Heart left ventricle (tissue), 16 donors: ENCODE measurements at regions not wholly inside any gene's neighbourhood (a gene's known extent, or its start where the extent isn't known, plus 50 kb on each side); places are given as distances from the start of the nearest gene placed in this dataset.

ENCODE experiments used
- ATAC-seq, 4 donors: fragments of 200-7000 bp; cut with Tn5 transposase; one replicate each; pipeline ENCODE4 v1.9.1; 2020 to 2022; ENCODE audit warnings: moderate library complexity in 4 of 4, mild to moderate bottlenecking in 3 of 4, moderate number of reproducible peaks in 1 of 4
- DNase-seq, 5 donors: peaks; one replicate each; pipeline ENCODE4 v3.0.0-alpha.2; 2020
- H3K27ac ChIP-seq, 12 donors: fragments of 200-600 bp; sonication (generic) in 4 of 12; one replicate each; pipeline versions ENCODE4 v1.5.0 to v1.8.0; 2016 to 2022; ENCODE audit warnings: mild to moderate bottlenecking in 2 of 12
- H3K27me3 ChIP-seq, 9 donors: fragments of 200-600 bp; sonication (generic) in 2 of 9; one replicate each; pipeline versions ENCODE4 v1.5.1 to v1.8.0; 2016 to 2022; ENCODE audit warnings: mild to moderate bottlenecking in 3 of 9
- H3K36me3 ChIP-seq, 9 donors: fragments of 200-600 bp; sonication (generic) in 2 of 9; one replicate each; pipeline versions ENCODE4 v1.5.0 to v1.8.0; 2018 to 2022; ENCODE audit warnings: mild to moderate bottlenecking in 2 of 9
- H3K4me1 ChIP-seq, 12 donors: fragments of 200-600 bp; sonication (generic) in 4 of 12; one replicate each; pipeline versions ENCODE4 v1.5.0 to v1.8.0; 2016 to 2022; ENCODE audit warnings: mild to moderate bottlenecking in 3 of 12
- H3K4me3 ChIP-seq, 12 donors: fragments of 200-600 bp; sonication (generic) in 4 of 12; one replicate each; pipeline versions ENCODE4 v1.5.0 to v1.8.0; 2017 to 2022; ENCODE audit warnings: mild to moderate bottlenecking in 9 of 12, moderate library complexity in 4 of 12
- H3K9me3 ChIP-seq, 12 donors: fragments of 200-600 bp; sonication (generic) in 4 of 12; one replicate each; pipeline versions ENCODE4 v1.5.0 to v1.8.0; 2016 to 2022; ENCODE audit warnings: mild to moderate bottlenecking in 1 of 12
- POLR2A ChIP-seq, 2 donors: fragments of 450-650 bp; IDR thresholded peaks; one replicate each; pipeline ENCODE4 v1.6.1; 2017; ENCODE audit warnings: antibody characterized with exemption in 2 of 2, mild to moderate bottlenecking in 2 of 2, moderate library complexity in 2 of 2
- WGBS, 4 donors: extraction: QIAGEN DNeasy Blood & Tissue Kit in 2 of 4; methylation state at CpG; one replicate each; pipeline versions ENCODE4 v1.1.5 to v1.1.7; 2013 to 2018; 5-methylcytosine and 5-hydroxymethylcytosine counted together
- intact Hi-C, 10 donors: fragments of 100-400 bp; cut with DNase I; formaldehyde crosslinking; loops; one replicate each; pipeline versions ENCODE4 v1.11.1 to v1.14.2; 2022
- TF ChIP-seq, protein P1 (sequence below), 12 donors: fragments of 200-600 bp; sonication (generic) in 4 of 12; IDR thresholded peaks; one replicate each; pipeline versions ENCODE4 v1.5.0 to v1.8.0; 2018 to 2022; ENCODE audit warnings: antibody characterized with exemption in 12 of 12, mild to moderate bottlenecking in 5 of 12
- donor health status: ischemic (EF 13 %, LVEDD 7.1; RV severe dilation, severe dysfunction).
- donor health status: healthy with polysubstance abuse.
- donor health status: DM: no; HTN: yes; CAD: no.
- donor health status: DM: no; HTN: no; CAD: no.
- donor health status: ischemic (EF 25% LVEDD 6.9; RV normal size, moderate dysfunction).
- donor health status: ischemic (EF 25% LVEDD 5.7; RV mildly dilated, moderate dysfunction).
- donor health status: healthy.
- donor health status: DM: yes; HTN: yes; CAD: no.
- donor health status: ischemic (EF 35%, LVEDD 5.7; RV mildly dilated, moderate dysfunction).
- donor health status: nonischemic (EF 11% LVEDD 7.7; RV severe dilation, severe dysfunction).
- donor health status: DM: yes; HTN: yes; CAD: no.
- donor health status: PGD.
- donor health status: ischemic (EF 29% LVEDD 5.4; RV normal size, mild dysfunction).
- donor health status: nonischemic (EF 23%, LVEDD 6.1; RV moderate dilation, normal function).

DNA sequence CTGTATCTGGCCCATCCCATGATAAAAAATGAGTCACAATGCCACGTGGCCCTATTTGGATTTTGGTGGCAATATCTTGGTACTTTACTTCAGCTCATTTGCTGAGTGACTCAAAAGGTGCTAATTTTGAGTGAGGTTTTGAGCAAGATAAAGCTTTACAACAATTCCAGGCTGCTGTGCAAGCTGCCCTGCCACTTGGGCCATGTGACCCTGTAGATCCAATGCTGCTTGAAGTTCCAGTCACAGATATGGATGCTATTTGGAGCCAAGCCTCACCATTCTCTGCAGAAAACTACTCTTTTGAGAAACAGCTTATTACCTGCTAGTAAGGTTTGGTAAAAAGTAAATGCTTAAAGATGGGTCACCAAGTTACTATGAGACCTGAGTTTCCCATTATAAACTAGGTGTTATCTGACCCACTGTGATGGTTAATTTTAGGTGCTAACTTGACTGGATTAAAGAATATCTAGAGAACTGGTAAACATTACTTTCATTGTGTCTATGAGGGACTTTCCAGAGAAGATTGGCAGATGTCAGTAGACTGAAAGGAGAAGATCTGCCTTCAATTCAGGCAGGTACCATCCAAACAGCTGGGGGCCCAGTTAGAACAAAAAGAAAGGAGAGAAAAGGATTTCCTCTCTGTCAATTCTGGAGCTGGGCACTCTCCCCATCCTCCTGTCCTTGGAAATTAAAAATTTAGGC, 1083.9 kb downstream of the DIPK2A start:
- no peaks in the 10 kb centered on the region for H3K36me3 ChIP-seq
- TF ChIP-seq, protein P1, sequence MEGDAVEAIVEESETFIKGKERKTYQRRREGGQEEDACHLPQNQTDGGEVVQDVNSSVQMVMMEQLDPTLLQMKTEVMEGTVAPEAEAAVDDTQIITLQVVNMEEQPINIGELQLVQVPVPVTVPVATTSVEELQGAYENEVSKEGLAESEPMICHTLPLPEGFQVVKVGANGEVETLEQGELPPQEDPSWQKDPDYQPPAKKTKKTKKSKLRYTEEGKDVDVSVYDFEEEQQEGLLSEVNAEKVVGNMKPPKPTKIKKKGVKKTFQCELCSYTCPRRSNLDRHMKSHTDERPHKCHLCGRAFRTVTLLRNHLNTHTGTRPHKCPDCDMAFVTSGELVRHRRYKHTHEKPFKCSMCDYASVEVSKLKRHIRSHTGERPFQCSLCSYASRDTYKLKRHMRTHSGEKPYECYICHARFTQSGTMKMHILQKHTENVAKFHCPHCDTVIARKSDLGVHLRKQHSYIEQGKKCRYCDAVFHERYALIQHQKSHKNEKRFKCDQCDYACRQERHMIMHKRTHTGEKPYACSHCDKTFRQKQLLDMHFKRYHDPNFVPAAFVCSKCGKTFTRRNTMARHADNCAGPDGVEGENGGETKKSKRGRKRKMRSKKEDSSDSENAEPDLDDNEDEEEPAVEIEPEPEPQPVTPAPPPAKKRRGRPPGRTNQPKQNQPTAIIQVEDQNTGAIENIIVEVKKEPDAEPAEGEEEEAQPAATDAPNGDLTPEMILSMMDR (IDR thresholded peaks at IDR 0.05): no peak
- no peak for TF ChIP-seq POLR2A (IDR thresholded peaks at IDR 0.05)
- no peaks in the 10 kb centered on the region for H3K27me3 ChIP-seq
- intact Hi-C loops: no loop called here
- H3K4me1 ChIP-seq: no peaks in the 10 kb centered on the region
- no peak overlapping the region for H3K4me3 ChIP-seq
- 44 to 78% (median 54%) methylated on average over 1 of the region's 1 CpG for WGBS, 4 donors
- DNase-seq (no peak), ATAC-seq (no peak)
- no peak overlapping the region for H3K27ac ChIP-seq
- H3K9me3 ChIP-seq: no peaks in the 10 kb centered on the region

DNA sequence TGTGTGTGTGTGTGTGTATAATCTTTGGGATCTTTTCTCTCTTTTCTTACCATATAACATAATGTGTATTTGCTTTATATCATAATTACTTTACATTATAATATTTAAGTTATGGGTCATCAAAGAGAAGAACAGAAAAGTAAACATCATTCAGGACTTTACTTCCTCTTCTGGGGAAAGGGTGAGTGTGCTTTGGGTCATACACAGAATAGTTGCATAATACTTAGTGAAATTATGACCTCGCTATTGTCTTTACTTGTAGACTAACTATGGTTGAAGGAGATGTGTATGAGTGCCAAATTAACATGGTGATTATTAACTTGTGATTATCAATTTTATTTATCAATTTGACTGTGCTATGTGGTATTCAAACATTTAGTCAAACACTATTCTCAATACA, 1086.9 kb downstream of the DIPK2A start:
- no peak for DNase-seq
- Histone ChIP-seq H3K27me3 (no peaks in the 10 kb centered on the region), H3K27ac (no peak overlapping the region), H3K9me3 (peaks cover 0 to 20% (median 5%) of the 10 kb centered on the region in 12 donors), H3K4me3 (no peak overlapping the region), H3K4me1 (no peaks in the 10 kb centered on the region), H3K36me3 (no peaks in the 10 kb centered on the region)
- no peak for ATAC-seq
- intact Hi-C loops: no loop called here
- WGBS, 4 donors: 92 to 95% (median 94%) methylated on average over 1 of the region's 1 CpG
- no peak for TF ChIP-seq POLR2A (IDR thresholded peaks at IDR 0.05)
- TF ChIP-seq, protein P1 (IDR thresholded peaks at IDR 0.05): no peak

DNA sequence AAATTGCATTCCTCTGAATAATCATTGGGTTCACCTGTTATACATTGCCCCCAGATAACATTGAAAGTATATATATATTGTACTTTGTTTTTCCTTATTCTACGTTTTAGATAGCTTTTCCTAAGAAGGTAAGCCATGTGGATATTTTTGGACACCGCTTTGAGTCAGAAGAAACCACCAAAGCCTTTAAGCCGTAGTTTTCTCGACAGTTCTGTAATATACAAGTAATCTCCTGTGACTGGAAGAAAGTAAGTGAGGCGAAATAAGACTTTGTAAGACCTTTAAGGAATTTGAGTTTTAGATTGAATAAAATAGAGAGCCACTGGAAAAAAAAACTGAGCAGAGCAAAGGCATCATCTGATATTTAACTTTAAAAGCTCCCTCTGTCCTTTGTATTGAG, 1092.0 kb downstream of the DIPK2A start:
- no peaks in the 10 kb centered on the region for H3K27me3 ChIP-seq
- H3K27ac ChIP-seq: no peak overlapping the region
- no peak overlapping the region for H3K4me3 ChIP-seq
- H3K4me1 ChIP-seq: no peaks in the 10 kb centered on the region
- TF ChIP-seq POLR2A (IDR thresholded peaks at IDR 0.05): no peak
- TF ChIP-seq, protein P1 (IDR thresholded peaks at IDR 0.05): no peak
- peaks cover 0 to 20% (median 5%) of the 10 kb centered on the region in 12 donors for H3K9me3 ChIP-seq
- WGBS, 4 donors: 78 to 86% (median 82%) methylated on average over 5 of the region's 5 CpGs
- H3K36me3 ChIP-seq: no peaks in the 10 kb centered on the region
- DNase-seq (no peak), ATAC-seq (no peak)
- intact Hi-C loops: no loop called here

DNA sequence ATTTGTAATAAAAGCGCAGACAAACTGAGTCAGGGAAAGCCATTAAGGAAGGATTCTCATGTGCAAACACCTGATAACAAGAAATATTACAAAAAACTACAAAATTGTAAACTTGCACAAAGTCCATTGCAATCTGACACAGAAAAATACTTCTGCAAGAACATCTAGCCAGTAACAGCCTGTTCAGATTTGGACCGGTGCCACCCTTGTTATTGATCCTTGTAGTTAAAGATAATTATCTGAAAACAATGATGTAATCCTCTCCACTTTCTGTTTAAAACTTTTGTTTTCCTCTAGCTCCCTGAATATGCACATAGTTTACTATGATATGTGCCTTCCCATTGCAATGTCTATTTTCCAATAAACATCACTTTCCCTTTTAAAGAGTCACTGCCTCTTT, 1090.2 kb downstream of the PLOD2 start:
- no peak overlapping the region for H3K4me3 ChIP-seq
- DNase-seq: no peak
- no peaks in the 10 kb centered on the region for H3K4me1 ChIP-seq
- intact Hi-C loops: no loop called here
- H3K36me3 ChIP-seq: no peaks in the 10 kb centered on the region
- 88 to 99% (median 95%) methylated on average over 2 of the region's 2 CpGs for WGBS, 4 donors
- ATAC-seq: no peak
- H3K9me3 ChIP-seq: peaks cover 0 to 7% (median 0%) of the 10 kb centered on the region in 12 donors
- no peak overlapping the region for H3K27ac ChIP-seq
- no peaks in the 10 kb centered on the region for H3K27me3 ChIP-seq
- TF ChIP-seq, protein P1 (IDR thresholded peaks at IDR 0.05): no peak
- TF ChIP-seq POLR2A (IDR thresholded peaks at IDR 0.05): no peak
